ENCODE measurements at regions not wholly inside any gene's neighbourhood (a gene's known extent, or its start where the extent isn't known, plus 50 kb on each side); places are given as distances from the start of the nearest gene placed in this dataset.
"Not testable (repeated sequence)": the region's sequence is repeated elsewhere in the genome, so short reads cannot be mapped to it uniquely, and the experiment has no call there.

DNA sequence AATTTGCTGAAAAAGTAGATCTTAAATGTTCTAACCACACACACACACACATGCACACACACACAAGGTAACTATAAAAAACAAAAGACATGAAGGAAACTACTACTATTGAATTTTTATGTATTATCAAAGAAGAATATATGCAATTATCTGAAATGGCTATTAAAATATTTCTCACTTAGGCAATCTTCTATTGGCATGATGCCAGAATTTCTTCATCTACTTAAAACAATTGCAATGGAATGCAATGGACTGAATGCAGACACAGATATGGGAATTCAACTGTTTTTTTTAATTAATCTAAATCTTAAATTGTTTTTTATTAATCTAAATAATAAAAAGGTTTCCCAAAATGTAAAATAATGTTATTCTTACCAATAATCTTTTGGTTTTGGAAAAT is 152.6 kb upstream of the SMLR1 start:
- no peak for DNase-seq (ENCODE audit: low spot score)

DNA sequence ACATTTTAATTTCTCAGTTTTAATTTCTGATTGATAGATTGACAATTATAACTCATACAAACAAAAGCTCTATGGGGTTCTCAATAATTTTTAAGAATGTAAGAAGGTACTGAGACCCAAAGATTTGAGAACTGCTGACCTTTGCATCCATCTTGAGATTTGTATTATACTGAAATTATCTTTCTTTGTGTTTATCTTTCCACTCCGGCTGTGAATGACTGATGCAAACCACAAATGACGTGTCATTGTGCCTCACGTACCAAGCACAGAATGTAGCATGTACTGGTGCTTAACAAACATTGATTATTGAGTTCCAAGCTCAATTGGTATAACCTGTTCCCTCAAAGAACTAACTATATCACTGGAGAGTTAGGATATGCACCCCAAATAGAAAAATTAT is 152.1 kb upstream of the SMLR1 start:
- DNase-seq (ENCODE audit: low spot score): no peak

DNA sequence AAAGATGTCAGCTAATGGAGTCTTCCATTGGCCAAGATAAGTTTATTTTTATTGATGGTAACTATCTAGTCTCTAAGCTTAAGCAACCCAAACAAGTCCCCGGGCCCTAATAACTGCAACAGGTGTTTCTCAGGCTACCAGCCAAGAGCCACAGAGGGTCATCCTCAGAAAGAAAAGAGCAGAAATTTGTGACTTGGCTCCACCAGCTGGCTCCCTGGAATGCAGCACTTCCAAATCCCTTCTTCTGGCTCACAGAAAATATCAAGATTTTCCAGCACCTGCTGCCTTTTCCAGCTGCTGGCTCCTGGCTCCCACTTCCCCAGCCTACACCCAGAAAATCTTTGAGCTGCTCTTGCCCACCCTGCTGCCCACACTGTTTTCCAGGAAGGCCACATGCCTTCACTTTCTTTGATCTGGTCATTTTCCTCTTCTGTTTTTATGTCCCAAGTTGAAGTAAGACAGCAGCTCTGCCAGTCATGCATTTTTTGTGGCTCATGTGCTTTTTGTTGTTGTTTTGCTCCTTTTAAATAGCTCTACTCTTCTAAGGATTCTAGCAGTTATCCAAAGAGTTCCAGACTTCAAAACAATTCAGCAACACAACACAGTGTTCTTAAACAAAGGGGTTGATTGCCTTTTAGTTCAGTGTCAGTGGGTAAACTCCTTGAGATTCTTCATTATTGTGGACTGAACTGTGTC is 151.0 kb upstream of the SMLR1 start:
- DNase-seq (ENCODE audit: low spot score): no peak

DNA sequence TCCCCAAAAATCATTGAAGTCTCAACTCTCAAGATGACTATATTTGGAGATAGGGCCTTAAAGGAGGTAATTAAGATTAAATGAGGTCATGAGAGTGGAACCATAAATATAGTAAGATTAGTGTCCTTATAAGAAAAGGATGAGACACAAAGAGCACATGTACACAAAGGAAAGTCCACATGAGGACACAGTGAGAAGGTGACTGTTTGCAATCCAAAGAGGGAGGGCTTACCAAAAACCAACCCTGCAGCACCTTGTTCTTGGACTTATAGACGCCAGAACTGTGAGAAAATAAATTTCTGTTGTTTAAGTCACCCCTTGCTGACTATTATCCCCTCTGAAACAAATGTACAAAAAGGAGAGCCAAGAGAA is 150.4 kb upstream of the SMLR1 start:
- no peak for DNase-seq (ENCODE audit: low spot score)

DNA sequence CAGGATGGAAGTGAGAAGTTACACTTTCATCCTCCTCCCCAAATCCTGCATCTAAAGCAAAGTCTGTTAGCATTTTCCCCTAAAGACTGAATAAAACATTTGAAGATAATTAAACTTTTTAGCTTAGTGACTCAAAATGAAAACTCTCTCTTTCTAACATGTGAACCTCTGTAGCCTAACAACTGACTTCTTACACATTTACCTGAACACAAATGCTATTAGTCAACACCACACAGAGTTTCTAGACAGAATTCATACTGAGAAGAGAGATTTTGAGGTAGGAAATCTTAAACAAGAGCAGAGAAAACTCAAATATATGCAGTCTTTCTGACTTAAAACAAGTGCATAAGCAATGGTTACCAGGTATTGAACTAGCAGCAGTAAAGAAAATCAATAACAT is 149.9 kb upstream of the SMLR1 start:
- no peak for DNase-seq (ENCODE audit: low spot score)

DNA sequence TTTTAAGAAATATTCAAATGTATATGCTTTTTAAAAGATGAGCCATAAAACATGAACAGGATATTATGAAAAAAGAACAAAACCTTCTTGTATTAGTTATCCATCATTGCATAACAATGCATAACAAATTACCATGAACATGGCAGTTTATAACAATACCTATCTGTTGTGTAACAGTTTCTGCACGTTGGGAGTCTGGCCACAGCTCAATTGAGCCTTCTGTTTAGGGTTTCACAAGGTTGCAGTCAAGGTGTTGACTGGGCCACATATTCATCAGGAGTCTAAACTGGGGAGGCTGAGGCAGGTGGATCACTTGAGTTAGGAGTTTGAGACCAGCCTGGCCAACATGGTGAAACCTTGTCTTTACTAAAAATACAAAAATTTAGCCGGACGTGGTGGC is 149.4 kb upstream of the SMLR1 start:
- DNase-seq (ENCODE audit: low spot score): no peak

DNA sequence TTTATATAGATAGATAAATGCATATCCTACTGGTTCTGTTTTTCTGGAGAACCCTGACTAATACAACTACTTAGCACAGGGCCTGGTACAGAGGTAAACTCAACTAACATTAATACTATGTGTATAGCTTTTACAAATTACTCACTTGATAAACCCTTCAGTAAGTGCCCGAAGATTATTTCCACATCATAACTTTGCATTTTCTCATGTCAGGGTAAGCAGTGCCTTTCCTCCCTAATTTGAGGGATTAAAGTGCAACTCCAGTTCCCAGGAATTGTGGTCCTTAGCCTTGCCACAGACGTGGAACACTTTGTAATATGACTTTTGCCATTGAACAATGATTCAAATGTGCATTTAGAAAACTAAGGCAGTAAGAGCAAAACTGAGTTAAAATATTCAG is 147.5 kb upstream of the SMLR1 start:
- DNase-seq (ENCODE audit: low spot score): no peak

DNA sequence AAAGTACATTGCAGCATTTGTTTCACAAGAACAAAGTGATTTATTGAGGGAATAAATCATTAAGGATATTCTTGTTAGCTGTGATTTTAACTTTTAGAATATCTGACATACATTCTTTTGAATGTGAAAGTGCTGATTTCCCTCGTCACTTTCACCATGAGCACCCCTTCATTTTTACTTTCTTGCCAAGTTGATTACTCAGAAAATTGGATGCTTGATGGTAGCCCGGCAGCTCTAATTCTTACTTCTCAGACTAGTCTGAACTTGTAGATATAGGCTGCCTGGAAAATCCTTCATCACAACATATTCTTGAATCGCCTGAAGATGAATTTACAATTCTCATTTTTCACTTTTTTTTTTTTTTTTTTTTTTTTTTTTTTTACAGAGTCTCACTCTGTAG is 147.1 kb upstream of the SMLR1 start:
- no peak for DNase-seq (ENCODE audit: low spot score)

DNA sequence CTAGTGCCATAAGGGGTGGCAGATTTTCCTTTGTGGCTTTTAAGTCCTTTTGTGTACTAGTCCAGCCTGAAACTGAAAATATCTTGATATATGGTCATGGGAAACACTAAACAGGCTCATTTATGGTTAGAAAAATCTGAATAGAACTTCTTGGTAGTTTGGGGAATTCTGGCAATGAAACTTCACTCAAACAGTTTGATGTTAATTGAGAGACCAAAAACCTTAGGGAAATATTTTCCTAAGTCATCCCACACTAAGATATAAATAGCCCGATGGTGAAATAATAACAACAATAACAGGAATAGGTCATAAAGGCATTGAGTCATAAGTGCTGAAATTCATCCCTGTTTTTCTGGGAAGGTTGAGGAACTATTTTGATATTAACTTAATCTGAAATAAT is 146.2 kb upstream of the SMLR1 start:
- DNase-seq (ENCODE audit: low spot score): no peak

DNA sequence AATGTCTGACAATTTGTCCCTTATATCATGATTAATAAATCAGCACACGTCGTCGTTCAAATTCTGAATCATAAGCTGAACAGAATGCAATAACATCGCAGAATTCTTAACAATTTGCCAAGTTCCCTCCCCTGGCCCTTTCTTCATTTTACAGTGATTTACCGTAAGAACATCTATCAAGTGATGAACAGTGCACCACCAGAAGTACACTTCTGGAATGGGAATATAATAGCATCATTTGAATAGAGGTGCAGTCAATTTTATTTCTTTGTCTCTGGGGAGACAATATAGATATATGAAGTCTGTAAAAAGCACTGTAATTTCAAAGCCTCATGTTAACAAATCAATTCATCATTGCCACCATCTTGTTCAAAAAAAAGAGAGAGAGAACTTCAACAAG is 145.1 kb upstream of the SMLR1 start:
- DNase-seq (ENCODE audit: low spot score): no peak

DNA sequence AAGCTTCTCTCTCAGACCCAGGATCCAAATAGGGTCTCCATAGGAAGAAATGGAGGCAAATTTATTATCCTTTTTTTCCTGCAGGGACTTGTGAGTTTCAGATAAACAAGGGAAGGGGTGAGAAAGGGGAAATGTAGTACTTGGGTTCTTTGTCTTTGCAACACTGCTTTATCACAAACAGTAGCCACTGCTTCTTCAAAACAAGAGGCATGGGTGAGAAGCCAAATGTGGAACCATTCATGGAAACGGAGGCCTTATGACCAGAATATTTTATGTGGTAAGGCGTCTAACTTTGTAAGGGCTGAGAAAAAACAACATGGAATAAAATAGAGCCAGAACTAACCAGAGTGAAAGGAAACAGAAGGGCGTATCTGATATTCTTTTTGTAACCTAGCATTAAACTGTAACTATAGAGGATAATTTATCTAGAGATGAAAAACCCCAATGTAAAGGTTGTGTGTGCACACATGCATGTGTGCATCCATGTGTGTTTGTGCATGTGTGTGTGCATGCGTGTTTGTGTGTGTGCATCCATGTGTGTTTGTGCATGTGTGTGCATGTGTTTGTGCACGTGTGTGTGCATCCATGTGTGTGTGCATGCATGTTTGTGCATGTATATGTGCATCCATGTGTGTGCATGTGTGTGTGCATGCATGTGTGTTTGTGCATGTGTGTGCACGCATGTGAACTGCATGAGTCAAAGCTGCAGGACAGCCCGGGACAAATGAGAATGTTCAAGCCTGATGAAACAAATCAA is 143.3 kb upstream of the SMLR1 start:
- no peak for DNase-seq (ENCODE audit: low spot score)

DNA sequence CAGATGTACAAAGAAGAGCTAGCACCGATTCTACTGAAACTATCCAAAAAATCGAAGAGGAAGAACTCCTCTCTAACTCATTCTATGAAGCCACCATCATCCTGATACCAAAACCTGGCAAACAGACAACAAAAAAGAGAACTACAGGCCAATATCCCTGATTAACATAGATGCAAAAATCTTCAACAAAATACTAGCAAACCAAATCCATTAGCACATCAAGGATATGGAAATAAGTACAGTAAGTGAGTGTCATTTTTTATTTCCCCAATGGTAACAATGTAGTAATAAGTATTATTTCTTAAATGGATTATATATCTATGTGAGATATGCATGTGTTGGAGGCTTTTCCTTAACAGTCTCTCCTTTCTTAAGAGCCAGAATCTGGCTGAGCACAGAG is 134.5 kb upstream of the SMLR1 start:
- no peak for DNase-seq (ENCODE audit: low spot score)

DNA sequence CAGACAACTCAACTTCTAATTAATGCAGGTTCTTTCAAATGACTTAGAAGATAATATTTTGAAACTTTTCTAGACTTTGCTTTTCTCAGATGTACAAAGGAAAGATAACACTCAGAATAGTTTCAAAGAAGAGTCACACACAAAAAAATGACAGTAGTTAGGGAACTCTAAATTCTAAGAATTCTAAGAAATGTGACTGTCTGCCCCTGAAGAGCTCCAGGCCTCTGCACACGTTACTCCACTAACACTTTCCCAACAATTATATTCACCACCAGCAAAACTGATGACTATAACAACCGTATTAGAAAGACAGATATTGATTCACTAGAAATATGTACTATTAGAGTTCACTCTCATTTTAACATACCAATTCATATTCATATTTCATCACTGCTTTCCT is 133.3 kb upstream of the SMLR1 start:
- DNase-seq (ENCODE audit: low spot score): no peak

DNA sequence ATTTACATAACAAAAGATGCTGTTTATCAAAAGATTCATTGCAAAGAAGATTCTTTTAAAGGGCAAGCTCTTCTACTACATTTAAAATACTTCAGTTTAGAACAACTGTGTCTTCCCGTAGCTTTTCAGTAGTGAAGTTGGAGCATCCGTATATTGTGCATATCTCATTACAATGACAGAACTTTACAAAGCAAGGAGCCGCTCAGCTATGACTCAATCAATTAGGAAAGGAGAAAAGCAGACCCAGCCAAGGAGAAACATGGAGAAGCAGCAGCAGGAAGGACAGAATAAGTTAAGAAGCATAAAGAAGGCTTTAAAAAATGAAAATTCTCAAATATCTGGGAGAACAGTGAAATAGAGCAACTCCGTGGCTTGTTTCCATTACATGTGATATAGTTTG is 132.6 kb upstream of the SMLR1 start:
- no peak for DNase-seq (ENCODE audit: low spot score)

DNA sequence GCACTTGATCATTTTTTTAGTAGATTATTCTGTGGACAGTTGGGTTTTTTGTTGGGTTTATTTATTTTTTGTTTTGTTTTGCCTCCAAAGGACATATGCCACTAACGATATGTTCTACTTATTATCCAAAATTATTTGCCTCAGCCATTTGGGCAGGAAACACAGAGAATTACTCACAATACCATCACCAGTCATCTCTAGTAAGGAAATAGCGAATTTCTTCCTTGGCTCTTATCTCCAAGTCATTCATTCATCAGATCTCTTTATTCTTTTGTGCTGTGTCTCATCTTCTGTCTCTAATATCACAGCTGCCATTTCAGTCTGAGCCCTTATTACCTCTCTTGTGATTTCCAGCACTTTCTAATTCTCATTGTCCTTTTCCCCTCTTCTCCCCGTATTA is 130.4 kb upstream of the SMLR1 start:
- no peak for DNase-seq (ENCODE audit: low spot score)

DNA sequence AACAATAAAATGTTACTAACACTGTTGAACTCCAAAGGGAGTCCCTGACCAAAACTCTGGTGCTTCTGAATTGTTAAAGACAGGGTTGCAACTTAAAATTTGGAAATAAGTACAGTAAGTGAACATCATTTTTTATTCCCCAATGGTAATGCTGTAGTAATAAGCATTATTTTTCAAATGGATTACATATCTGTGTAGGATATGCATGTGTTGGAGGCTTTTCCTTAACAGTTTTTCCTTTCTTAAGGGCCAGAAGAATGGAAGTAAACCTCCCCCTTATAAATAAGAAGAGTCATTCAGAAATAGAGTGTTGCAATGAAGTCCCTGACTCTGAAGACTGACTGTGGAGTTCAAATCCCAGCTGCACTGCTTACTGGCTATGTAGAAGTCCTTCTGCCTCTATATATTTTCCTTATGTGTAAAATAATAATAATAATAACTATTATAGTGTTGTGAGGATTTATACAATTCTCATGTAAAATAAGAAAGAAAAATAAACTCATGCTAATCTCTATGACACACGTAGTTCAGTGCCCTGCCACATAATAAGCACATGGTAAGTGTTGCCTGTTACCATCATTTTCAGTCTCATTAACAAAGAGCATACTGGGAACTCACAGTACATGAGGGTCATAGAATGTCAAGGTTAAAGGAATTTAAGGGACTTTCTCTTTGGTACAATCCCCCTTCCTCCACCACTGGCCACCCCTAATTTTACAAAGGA is 129.8 kb upstream of the SMLR1 start:
- no peak for DNase-seq (ENCODE audit: low spot score)

DNA sequence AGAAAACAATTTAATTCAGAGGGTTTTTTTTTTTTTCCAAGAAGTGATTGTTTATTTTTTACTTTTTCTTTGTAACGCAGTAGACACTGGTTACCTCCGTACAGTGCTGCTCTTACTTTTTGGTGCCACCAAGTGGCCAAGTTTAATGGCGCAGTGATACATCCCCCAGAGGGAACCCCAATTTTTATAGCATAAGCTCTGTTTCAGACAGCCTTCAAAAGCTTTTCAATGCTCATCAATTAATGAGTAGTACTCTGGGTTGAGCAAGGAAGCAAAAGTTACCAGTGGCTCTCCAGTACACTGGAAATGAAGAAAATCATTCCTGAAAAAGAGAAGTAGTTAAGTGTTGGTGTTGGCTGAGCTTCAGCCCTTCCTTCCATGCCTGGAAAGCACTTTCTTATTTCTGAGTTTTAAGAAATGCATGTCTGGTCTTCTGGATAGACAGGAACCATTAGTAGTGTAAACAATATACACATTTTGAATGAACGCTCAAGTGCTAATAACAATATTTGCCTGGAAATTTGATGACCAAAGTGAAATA is 129.1 kb upstream of the SMLR1 start:
- peak; percentile 25 for DNase-seq (ENCODE audit: low spot score)

DNA sequence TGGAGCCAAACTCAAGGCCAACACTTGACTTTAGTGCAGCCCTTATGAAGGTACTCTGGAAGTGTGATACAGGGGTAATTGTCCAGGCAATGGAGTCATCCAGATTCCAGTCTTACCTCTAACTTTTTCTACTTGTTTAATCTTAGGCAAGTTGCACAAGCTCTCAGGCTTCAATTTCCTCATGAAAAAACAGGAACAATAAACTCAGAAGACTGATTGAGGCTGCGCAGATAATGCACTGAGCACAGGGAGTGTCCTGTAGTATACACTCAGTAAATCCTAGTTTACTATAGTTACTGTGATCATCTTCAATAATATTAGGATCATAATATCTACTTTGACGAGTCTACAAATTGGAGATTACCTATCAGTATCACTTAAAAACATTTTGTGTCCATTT is 127.5 kb upstream of the SMLR1 start:
- no peak for DNase-seq (ENCODE audit: low spot score)

DNA sequence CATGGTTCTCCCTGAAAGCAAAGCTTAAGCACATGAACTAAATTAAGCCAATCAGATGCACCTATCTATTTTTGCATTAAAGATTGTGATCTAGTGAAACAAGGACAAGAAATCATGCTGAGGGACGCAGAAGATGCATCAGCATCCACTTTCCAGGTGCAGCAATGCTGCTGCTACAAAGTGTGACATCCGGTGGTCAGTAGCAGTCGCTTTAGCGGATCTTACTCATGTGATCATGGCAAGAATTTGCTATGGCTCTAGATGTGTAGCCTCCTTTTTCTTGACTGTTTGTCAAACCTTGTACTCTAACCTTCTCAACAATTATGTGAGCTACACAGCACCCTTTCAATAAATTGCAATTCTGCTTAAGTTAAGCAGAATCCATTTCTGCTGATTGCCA is 126.8 kb upstream of the SMLR1 start:
- no peak for DNase-seq (ENCODE audit: low spot score)

DNA sequence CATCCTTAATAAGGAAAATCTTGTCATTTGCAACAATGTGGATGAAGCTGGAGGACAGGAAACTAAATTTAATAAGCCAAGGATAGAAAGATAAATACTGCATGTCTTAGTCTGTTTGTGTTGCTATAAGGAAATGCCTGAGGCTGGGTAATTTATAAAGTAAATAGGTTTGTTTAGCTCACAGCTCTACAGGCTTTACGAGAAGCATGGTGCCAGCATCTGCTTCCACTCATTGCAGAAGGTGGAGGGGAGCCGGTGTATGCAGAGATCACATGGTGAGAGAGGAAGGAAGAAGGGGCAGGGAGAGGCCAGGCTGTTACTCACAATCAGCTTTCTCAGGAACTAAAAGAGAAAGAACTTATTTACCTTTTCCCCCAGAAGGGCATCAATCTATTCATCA is 118.9 kb upstream of the SMLR1 start:
- no peak for DNase-seq (ENCODE audit: low spot score)

DNA sequence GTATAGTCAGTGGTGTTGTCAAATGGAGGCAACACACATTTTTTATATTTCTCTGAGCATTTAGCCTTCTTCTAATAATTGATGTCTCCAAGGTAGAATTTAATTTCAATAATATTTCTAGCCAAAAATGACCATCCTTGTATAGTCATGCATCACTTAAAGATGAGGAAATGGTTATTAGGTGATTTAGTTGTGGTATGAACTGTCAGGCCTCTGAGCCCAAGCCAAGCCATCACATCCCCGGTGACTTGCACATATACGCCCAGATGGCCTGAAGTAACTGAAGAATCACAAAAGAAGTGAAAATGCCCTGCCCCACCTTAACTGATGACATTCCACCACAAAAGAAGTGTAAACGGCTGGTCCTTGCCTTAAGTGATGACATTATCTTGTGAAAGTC is 115.6 kb upstream of the SMLR1 start:
- not testable (repeated sequence) for DNase-seq (ENCODE audit: low spot score)

DNA sequence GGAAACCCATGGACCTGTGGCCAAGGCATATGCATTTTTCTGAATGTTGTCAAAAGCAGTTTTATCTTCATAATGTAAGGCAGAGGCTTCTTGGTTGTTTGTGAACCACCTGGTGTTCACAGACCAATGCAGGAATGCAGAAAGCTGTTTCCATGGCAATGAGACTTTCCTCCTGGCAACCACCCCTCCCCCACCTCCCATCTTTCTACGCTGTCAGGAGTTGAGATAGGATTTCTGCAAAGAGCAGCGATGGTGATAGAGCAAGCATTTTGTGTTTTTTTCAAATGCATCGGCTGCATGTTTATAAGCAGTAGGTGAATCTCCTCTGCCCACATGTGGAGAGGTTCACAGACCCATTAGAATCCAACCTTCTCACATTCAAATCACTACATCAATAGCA is 114.1 kb upstream of the SMLR1 start:
- no peak for DNase-seq (ENCODE audit: low spot score)

DNA sequence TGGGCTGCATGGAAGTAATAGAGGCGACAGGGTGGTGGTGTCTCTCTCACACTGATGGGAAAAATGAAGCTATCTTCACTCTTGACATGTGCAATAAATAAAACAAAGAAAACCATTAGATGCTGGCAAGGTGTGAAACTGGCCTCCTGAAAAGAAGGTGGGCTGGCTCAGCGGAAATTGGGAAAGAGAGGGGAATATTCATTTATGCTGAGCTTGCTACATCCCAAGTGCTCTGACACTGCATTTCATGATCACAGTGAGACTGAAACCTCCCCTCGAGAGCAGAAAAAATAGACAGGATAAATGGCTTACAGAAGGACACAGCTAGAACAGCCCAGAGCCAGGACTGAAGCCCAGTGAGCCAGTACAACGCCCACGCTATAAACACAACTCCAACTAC is 112.1 kb upstream of the SMLR1 start:
- DNase-seq (ENCODE audit: low spot score): no peak

All from LoVo (cell line).